Anterior cingulate cortex (tissue), 58 donors: ENCODE measurements at regions not wholly inside any gene's neighbourhood (a gene's known extent, or its start where the extent isn't known, plus 50 kb on each side); places are given as distances from the start of the nearest gene placed in this dataset.

ENCODE experiments used
- DNase-seq, 58 donors: peaks; one replicate each; lab custom pipeline; 2025; lab: John Stamatoyannopoulos, UW

DNA sequence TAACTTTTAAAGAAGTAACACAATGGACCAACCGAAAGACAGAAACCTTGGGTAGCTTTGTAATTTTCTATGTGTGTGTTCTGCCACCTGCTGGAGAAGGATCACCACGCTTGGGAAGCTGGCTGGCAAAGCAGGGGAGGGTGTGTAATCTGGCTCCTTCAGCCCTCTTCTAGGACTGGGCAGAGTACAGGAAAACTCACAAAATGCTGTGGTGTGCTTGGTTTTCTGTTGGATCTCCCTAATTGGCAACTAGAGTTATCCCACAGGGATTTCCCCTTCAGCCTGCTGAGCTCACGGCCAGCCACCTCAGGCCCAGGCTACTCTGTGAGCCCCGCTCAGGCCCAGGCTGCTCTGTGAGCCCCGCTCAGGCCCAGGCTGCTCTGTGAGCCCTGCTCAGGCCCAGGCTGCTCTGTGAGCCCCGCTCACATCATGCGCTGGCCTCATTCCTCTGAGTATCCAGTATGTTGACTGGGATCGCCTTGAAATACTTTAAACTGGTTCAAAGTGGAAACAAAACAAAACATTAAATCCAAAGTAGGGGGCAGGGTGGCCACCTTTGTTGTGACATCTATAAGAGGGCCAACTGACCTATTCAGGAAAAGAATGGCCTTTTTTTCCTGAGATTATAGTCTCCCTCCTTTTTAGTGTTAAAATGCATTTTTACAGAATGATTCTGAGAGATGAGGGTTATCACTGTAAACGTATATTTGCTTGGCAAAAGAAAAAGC is 52.0 kb upstream of the RNU6-8 start:
- peak in 53 of 58 donors; percentile 10 to 83 (median 55) for DNase-seq

DNA sequence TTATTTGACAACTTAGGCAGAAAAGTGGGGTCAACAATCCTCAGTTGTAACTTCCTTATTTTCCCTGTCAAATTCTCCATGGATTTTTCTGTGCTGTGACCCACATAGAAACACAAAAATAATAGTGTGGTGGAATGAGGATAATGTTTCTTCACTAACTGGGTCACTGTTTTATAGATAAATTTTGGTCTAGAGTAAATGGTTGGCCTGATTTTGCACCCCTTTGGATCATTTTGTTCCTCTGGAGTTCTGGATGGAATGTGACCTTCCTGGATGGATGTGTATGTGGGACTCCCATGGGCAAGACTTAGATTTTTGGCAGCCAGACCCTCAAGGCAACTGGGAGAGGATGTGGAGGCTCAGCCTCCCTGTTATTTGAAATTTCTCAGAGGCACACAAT is 52.7 kb upstream of the RNU6-8 start:
- DNase-seq = no peak

DNA sequence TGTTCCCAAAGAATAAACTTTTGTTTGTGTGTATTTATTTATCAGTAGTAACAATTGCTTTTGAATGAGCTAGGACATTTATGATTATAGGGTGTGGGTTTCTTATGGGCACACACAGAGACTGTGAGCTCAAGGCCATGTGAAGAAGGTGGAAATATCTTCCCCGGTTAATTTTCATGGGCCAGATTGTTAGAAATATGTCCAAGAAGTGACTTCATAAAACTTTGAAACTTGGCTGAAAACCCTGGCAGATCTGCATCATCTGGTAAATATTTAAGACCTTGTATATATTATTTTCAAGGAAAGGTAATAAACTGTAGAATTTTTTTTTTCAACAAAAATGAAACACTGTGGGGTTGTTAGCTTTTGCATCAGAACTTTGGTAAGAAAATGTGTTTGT is 53.5 kb upstream of the RNU6-8 start:
- no peak for DNase-seq

DNA sequence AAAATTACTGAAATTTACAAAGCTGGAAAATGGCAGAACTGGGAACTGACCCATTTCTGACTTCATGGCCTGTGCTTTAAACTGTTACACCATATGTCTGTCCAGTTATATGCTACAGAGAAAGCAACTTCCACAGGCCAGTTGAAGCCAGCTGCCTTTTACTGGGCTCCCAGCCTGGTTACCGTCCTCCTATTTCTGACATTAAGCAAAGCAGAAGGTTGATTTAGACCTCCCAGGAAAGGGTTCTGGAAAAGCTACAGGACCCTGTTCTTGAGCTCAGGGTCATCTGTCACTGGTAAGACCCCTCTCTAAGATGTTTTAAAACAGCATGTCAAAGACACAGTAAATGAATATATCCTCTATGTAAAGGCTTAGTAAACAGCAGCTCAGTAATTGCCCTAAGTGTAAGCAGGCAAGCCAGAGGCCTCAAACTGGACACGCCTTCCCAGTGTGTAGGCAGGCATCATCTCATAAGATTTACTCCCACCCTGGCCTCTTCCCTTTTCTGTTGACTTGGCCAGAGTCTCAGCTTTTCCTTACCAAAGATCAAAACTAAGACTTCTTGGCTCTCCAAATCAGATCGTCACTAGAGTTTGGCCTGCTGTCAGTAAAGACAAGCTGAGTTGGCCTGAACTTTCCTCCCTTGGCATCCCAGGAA is 55.4 kb upstream of the RNU6-8 start:
- DNase-seq = no peak

DNA sequence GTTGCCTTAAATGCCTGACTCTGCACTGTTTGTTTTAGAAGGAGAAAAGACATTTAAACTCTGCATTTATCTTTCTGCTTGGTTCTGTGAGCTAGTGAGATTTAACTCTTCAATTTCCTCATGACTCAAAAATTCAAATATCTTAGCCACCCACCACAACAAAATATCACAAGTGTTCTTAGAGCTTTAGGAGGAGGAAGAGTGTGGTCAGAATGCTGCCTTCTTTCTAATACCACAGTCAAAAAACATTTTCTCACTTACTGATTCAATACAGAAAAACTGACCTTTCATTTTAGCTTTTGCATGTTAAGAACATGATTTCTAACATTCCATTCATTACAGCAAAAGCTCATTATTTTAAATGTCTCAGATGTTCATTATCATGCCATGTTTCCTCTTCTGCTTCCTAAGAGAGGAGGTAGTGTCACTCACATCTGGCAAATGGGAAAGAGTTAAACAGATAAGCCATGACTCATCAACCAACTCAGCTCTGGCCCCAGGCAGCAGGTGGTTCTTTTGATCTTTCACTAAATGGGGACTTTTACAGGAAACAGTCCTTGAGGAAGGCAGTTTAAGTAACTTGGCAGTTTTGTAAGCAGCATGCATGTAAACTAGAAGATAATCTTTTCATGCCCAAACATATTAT is 56.4 kb upstream of the RNU6-8 start:
- no peak for DNase-seq

DNA sequence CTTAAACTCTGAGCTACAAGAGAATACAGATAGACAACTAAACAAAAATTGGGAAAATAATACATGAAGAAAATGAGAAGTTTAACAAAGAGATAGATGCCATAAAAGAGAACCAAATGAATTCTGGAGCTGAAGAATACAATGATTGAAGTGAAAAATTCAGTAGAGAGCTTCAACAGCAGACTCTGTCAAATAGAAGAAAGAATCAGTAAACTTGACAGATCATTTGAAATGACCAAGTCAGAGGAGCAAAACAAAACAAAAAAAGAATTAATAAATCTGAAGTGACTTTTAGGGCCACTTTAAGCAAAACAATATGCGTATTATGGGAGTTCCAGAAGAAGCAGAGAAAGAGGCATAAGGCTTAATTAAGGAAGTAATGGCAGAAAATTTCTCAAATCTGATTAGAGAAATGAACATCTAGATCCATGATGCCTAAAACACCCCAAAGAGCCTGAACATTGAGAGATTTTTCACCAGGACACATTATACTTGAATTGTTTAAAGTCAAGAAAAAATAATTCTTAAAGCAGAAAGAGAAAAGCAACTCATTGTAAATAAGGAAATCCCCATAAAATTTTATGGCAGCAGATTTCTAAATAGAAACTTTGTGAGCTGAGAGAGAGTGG is 61.0 kb upstream of the RNU6-8 start:
- DNase-seq = no peak

DNA sequence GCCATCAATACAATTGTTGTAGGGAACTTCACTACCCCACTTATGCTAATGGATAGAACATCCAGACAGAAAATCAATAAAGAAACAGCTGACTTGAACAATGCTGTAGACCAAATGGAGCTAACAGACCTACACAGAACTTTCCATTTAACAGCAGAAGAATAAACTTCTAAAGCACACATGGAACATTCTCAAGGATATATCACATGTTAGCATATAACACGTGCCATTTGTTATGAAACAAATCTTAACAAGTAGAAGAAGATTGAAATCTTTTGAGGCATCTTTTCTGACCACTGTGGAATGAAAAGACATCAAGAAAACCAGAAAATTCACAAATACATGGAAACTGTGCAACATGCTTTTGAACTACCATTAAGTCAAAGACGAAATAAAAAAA is 62.5 kb upstream of the RNU6-8 start:
- no peak for DNase-seq

DNA sequence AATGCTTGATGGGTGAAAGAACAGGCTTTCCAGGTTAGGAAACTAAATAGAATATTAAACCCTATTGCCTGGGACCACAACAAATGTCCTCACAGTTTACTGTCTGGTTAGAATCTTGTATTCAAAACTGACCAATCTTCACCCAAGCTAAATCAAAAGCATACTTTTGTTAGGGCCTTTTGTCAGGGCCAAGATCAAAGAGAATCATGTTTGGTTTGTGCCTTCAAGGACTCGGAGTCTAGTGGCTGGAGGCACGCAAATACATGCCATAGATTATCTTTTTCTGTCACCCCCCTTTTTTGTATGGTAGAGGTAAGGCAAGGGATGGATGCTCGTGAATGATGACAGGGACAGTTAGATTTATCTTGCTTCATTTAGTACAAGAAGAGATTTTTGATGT is 51.1 kb upstream of the AKAP6 start:
- DNase-seq = no peak
